MM.1S (cell line): ENCODE measurements at regions not wholly inside any gene's neighbourhood (a gene's known extent, or its start where the extent isn't known, plus 50 kb on each side); places are given as distances from the start of the nearest gene placed in this dataset.

ENCODE experiments used
- DNase-seq: peaks from one replicate; pipeline ENCODE4 v3.0.0-alpha.2; 2015
- H2AFZ ChIP-seq: fragments of 300-600 bp; sonication (generic); 2 replicates; pipeline ENCODE4 v1.6.0; 2016; ENCODE audit warnings: antibody characterized with exemption, low read length
- H3F3A ChIP-seq: fragments of 300-600 bp; sonication (generic); 2 replicates; pipeline ENCODE4 v1.6.1; 2016; ENCODE audit warnings: mild to moderate bottlenecking, antibody characterized with exemption, low read length, moderate library complexity, mixed read lengths; ENCODE audit not compliant: insufficient read depth
- H3K27ac ChIP-seq: fragments of 300-600 bp; sonication (generic); 2 replicates; pipeline ENCODE4 v1.5.1; 2016; ENCODE audit warnings: mild to moderate bottlenecking, low read length
- H3K27me3 ChIP-seq: fragments of 300-600 bp; sonication (generic); replicated peaks from 2 replicates; pipeline ENCODE4 v1.6.0; 2016; ENCODE audit warnings: low read length; ENCODE audit not compliant: insufficient read depth
- H3K36me3 ChIP-seq: fragments of 300-600 bp; sonication (generic); replicated peaks from 2 replicates; pipeline ENCODE4 v1.6.1; 2016; ENCODE audit warnings: mild to moderate bottlenecking, low read length, mixed read lengths; ENCODE audit not compliant: insufficient read depth
- H3K4me1 ChIP-seq: fragments of 300-600 bp; sonication (generic); 2 replicates; pipeline ENCODE4 v1.6.1; 2016; ENCODE audit warnings: low read length, mixed read lengths
- H3K4me2 ChIP-seq: fragments of 300-600 bp; sonication (generic); 2 replicates; pipeline ENCODE4 v1.6.0; 2016; ENCODE audit warnings: low read depth, low read length
- H3K4me3 ChIP-seq: fragments of 300-600 bp; sonication (generic); 2 replicates; pipeline ENCODE4 v1.5.1; 2016; ENCODE audit warnings: low read length, mixed read lengths
- H3K79me2 ChIP-seq: fragments of 300-600 bp; sonication (generic); 2 replicates; pipeline ENCODE4 v1.6.1; 2016; ENCODE audit warnings: mixed run types, low read length, mixed read lengths
- H3K9ac ChIP-seq: fragments of 300-600 bp; sonication (generic); 2 replicates; pipeline ENCODE4 v1.6.1; 2016; ENCODE audit warnings: low read length, mixed read lengths
- H3K9me2 ChIP-seq: fragments of 300-600 bp; sonication (generic); replicated peaks from 2 replicates; pipeline ENCODE4 v1.6.1; 2016; ENCODE audit warnings: mild to moderate bottlenecking, low read length, mixed read lengths; ENCODE audit not compliant: insufficient read depth
- H3K9me3 ChIP-seq: fragments of 300-600 bp; sonication (generic); replicated peaks from 2 replicates; pipeline ENCODE4 v1.6.1; 2016; ENCODE audit warnings: mild to moderate bottlenecking, low read length, mixed read lengths; ENCODE audit not compliant: insufficient read depth
- H4K20me1 ChIP-seq: fragments of 300-600 bp; sonication (generic); 2 replicates; pipeline ENCODE4 v1.6.1; 2016; ENCODE audit warnings: mild to moderate bottlenecking, low read length, moderate library complexity, mixed read lengths; ENCODE audit not compliant: insufficient read depth
- CTCF ChIP-seq: fragments of 300-600 bp; sonication (generic); IDR thresholded peaks from 2 replicates; pipeline ENCODE4 v1.5.1; 2016; ENCODE audit warnings: antibody characterized with exemption, low read length, mixed read lengths
- EZH2 ChIP-seq: fragments of 300-600 bp; sonication (generic); optimal IDR thresholded peaks from 2 replicates; pipeline ENCODE3; 2017; ENCODE audit warnings: low read depth, mild to moderate bottlenecking, antibody characterized with exemption, low read length, mixed read lengths
- EZH2phosphoT487 ChIP-seq: fragments of 300-600 bp; sonication (generic); IDR thresholded peaks from 2 replicates; pipeline ENCODE4 v1.6.1; 2018; ENCODE audit warnings: antibody characterized with exemption, low read length

- Histone ChIP-seq H3K27ac (no peak overlapping the region), H3K9me2 (no peaks in the 10 kb centered on the region), H3K79me2 (no peaks in the 10 kb centered on the region), H3K9me3 (no peaks in the 10 kb centered on the region), H3K36me3 (no peaks in the 10 kb centered on the region), H3K27me3 (no peaks in the 10 kb centered on the region), H3K9ac (no peak overlapping the region), H3K4me3 (no peak overlapping the region), H3K4me2 (no peak overlapping the region), H3K4me1 (no peaks in the 10 kb centered on the region), H2AFZ (no peak overlapping the region), H4K20me1 (no peaks in the 10 kb centered on the region), H3F3A (no peaks in the 10 kb centered on the region)
- no peak for DNase-seq
- no peak for TF ChIP-seq EZH2phosphoT487
- no peak for TF ChIP-seq EZH2
- TF ChIP-seq CTCF, result no peak
These were observed 379.7 kb downstream of the RND3 start for GRCh38 chr2:150107816-150108215.

GRCh38 chr2:150107170-150107569, 380.3 kb downstream of the RND3 start:
- H3K27me3 ChIP-seq, result no peaks in the 10 kb centered on the region
- H3K9me3 ChIP-seq, result no peaks in the 10 kb centered on the region
- H3K36me3 ChIP-seq, result no peaks in the 10 kb centered on the region
- no peak overlapping the region for H3K27ac ChIP-seq
- H3K9ac ChIP-seq, result no peak overlapping the region
- no peaks in the 10 kb centered on the region for H3K4me1 ChIP-seq
- no peak overlapping the region for H3K4me3 ChIP-seq
- H4K20me1 ChIP-seq, result no peaks in the 10 kb centered on the region
- no peaks in the 10 kb centered on the region for H3F3A ChIP-seq
- no peaks in the 10 kb centered on the region for H3K79me2 ChIP-seq
- DNase-seq, result no peak
- no peak overlapping the region for H2AFZ ChIP-seq
- H3K9me2 ChIP-seq, result no peaks in the 10 kb centered on the region
- H3K4me2 ChIP-seq, result no peak overlapping the region
- TF ChIP-seq CTCF, result no peak
- no peak for TF ChIP-seq EZH2
- no peak for TF ChIP-seq EZH2phosphoT487

GRCh38 chr2:150101947-150102346, 385.5 kb downstream of the RND3 start:
- H4K20me1 ChIP-seq, result no peaks in the 10 kb centered on the region
- H3K4me2 ChIP-seq, result no peak overlapping the region
- TF ChIP-seq CTCF (no peak), EZH2 (no peak), EZH2phosphoT487 (no peak)
- no peaks in the 10 kb centered on the region for H3K9me2 ChIP-seq
- no peak for DNase-seq
- no peaks in the 10 kb centered on the region for H3K27me3 ChIP-seq
- H2AFZ ChIP-seq, result no peak overlapping the region
- no peak overlapping the region for H3K4me3 ChIP-seq
- no peaks in the 10 kb centered on the region for H3K36me3 ChIP-seq
- H3F3A ChIP-seq, result no peaks in the 10 kb centered on the region
- H3K9me3 ChIP-seq, result no peaks in the 10 kb centered on the region
- no peak overlapping the region for H3K27ac ChIP-seq
- 0 out of 2 replicates have a peak, but pooled peaks cover 11% of the 10 kb centered on the region for H3K4me1 ChIP-seq
- H3K9ac ChIP-seq, result no peak overlapping the region
- no peaks in the 10 kb centered on the region for H3K79me2 ChIP-seq
